H1 (cell line): ENCODE measurements at regions not wholly inside any gene's neighbourhood (a gene's known extent, or its start where the extent isn't known, plus 50 kb on each side); places are given as distances from the start of the nearest gene placed in this dataset.

Experiments
- CTCF ChIA-PET: fragments of 300-600 bp; sonication (Branson Sonifier 250); formaldehyde crosslinking; loops from one replicate; lab custom pipeline; 2021; ENCODE audit not compliant: partially characterized antibody; lab: Charles Lee
- POLR2A ChIA-PET: fragments of 300-600 bp; sonication (Branson Sonifier 250); formaldehyde crosslinking; loops from one replicate; lab custom pipeline; 2021; ENCODE audit warnings: inconsistent platforms; ENCODE audit not compliant: partially characterized antibody; lab: Charles Lee
- DNase-seq, 2 experiments: peaks; one replicate each; pipeline versions ENCODE4 v3.0.0 to v3.0.0-alpha.2; 2010 to 2022; ENCODE audit warnings: low spot score in 2 of 2, low read depth in 1 of 2, mixed read lengths in 1 of 2
- FAIRE-seq: peaks from 2 replicates; lab custom pipeline; 2011; peaks lifted over from hg19 to GRCh38; lab: Jason Lieb, UNC
- H2AFZ ChIP-seq: 2 replicates; pipeline ENCODE4 v1.8.1; 2012; ENCODE audit warnings: low read length, inconsistent platforms
- H2AK5ac ChIP-seq: 2 replicates; pipeline ENCODE4 v1.6.1; 2013; ENCODE audit warnings: low read depth, low read length
- H2BK120ac ChIP-seq: replicated peaks from 2 replicates; pipeline ENCODE3; 2013; ENCODE audit warnings: low read depth, low read length, inconsistent platforms
- H2BK12ac ChIP-seq: 2 replicates; pipeline ENCODE4 v1.6.1; 2013; ENCODE audit warnings: low read depth, low read length
- H2BK15ac ChIP-seq: 2 replicates; pipeline ENCODE4 v1.6.1; 2013; ENCODE audit warnings: low read length
- H2BK20ac ChIP-seq: 2 replicates; pipeline ENCODE4 v1.6.1; 2013; ENCODE audit warnings: low read length
- H2BK5ac ChIP-seq: 2 replicates; pipeline ENCODE4 v1.6.1; 2013; ENCODE audit warnings: low read depth, low read length
- H3K14ac ChIP-seq: 2 replicates; pipeline ENCODE4 v1.6.1; 2013; ENCODE audit warnings: inconsistent platforms; ENCODE audit not compliant: insufficient read length
- H3K18ac ChIP-seq: 2 replicates; pipeline ENCODE4 v1.6.1; 2013; ENCODE audit warnings: low read length; ENCODE audit errors: extremely low read depth
- H3K23ac ChIP-seq: 2 replicates; pipeline ENCODE4 v1.6.1; 2013; ENCODE audit warnings: inconsistent platforms; ENCODE audit not compliant: insufficient read length
- H3K23me2 ChIP-seq: 2 replicates; pipeline ENCODE4 v1.6.1; 2013; ENCODE audit warnings: low read depth, low read length
- H3K27ac ChIP-seq: 2 replicates; pipeline ENCODE4 v1.6.1; 2011; ENCODE audit warnings: low read depth, low read length, inconsistent platforms
- H3K27me3 ChIP-seq, 4 experiments: replicated peaks in 1 of 4; 1 replicate in 1 of 4; 2 replicates in 3 of 4; pipeline versions ENCODE4 v1.6.1 to v1.8.1; 2011 to 2013; ENCODE audit warnings: low read length in 3 of 4, mild to moderate bottlenecking in 3 of 4, inconsistent platforms in 2 of 4, mixed read lengths in 2 of 4, moderate library complexity in 1 of 4; ENCODE audit not compliant: control insufficient read depth in 3 of 4, insufficient read depth in 3 of 4; ENCODE audit errors: extremely low read depth in 1 of 4
- H3K36me3 ChIP-seq, 4 experiments: 2 replicates each; pipeline versions ENCODE4 v1.6.1 to v1.8.1; 2011 to 2013; ENCODE audit warnings: mild to moderate bottlenecking in 4 of 4, low read length in 3 of 4, moderate library complexity in 2 of 4, control low read depth in 1 of 4, inconsistent platforms in 1 of 4; ENCODE audit not compliant: insufficient read depth in 4 of 4, control insufficient read depth in 2 of 4
- H3K4ac ChIP-seq: replicated peaks from 2 replicates; pipeline ENCODE3; 2013; ENCODE audit warnings: low read length, low read depth, mixed read lengths, inconsistent platforms; ENCODE audit not compliant: insufficient read length
- H3K4me1 ChIP-seq, 4 experiments: replicated peaks in 1 of 4; 1 replicate in 1 of 4; 2 replicates in 3 of 4; pipeline versions ENCODE4 v1.6.1 to v1.8.1; 2011 to 2013; ENCODE audit warnings: low read length in 3 of 4, inconsistent platforms in 2 of 4, mixed read lengths in 1 of 4; ENCODE audit not compliant: insufficient read depth in 4 of 4, control insufficient read depth in 3 of 4
- H3K4me2 ChIP-seq, 2 experiments: 2 replicates each; pipeline versions ENCODE4 v1.6.1 to v1.8.1; 2011 to 2013; ENCODE audit warnings: low read depth in 2 of 2, low read length in 2 of 2, control low read depth in 1 of 2, inconsistent platforms in 1 of 2, mild to moderate bottlenecking in 1 of 2; ENCODE audit not compliant: insufficient read depth in 1 of 2
- H3K4me3 ChIP-seq, 4 experiments: fragments of 200-600, 300-600 bp in 1 of 4; sonication (generic), shearing (Covaris generic), sonication (Bioruptor Twin) in 1 of 4; 2 replicates each; pipeline versions ENCODE4 v1.5.1 to v1.8.1; 2011 to 2016; ENCODE audit warnings: low read length in 4 of 4, low read depth in 3 of 4, control low read depth in 2 of 4, inconsistent platforms in 2 of 4, mild to moderate bottlenecking in 2 of 4, mixed read lengths in 1 of 4, moderate library complexity in 1 of 4; ENCODE audit not compliant: insufficient read depth in 2 of 4; ENCODE audit errors: extremely low read depth in 1 of 4
- H3K56ac ChIP-seq: replicated peaks from 2 replicates; pipeline ENCODE3; 2013; ENCODE audit warnings: low read depth, mild to moderate bottlenecking, mixed read lengths, low read length, inconsistent platforms; ENCODE audit not compliant: insufficient read length
- H3K79me1 ChIP-seq: 2 replicates; pipeline ENCODE4 v1.6.1; 2013; ENCODE audit warnings: low read depth, low read length, control low read depth
- H3K79me2 ChIP-seq, 2 experiments: 2 replicates each; pipeline versions ENCODE4 v1.6.1 to v1.8.1; 2012 to 2013; ENCODE audit warnings: low read length in 2 of 2, mild to moderate bottlenecking in 2 of 2, inconsistent platforms in 1 of 2; ENCODE audit not compliant: insufficient read depth in 2 of 2, control insufficient read depth in 1 of 2
- H3K9ac ChIP-seq, 4 experiments: replicated peaks in 1 of 4; 1 replicate in 1 of 4; 2 replicates in 3 of 4; pipeline versions ENCODE4 v1.6.1 to v1.8.1; 2011 to 2013; ENCODE audit warnings: low read depth in 3 of 4, low read length in 3 of 4, control low read depth in 2 of 4, mild to moderate bottlenecking in 2 of 4, moderate library complexity in 2 of 4, inconsistent platforms in 1 of 4; ENCODE audit errors: extremely low read depth in 1 of 4
- H3K9me3 ChIP-seq, 2 experiments: 2 replicates each; pipeline versions ENCODE4 v1.6.1 to v1.8.1; 2012 to 2013; ENCODE audit warnings: mild to moderate bottlenecking in 2 of 2, moderate library complexity in 2 of 2, control low read depth in 1 of 2, inconsistent platforms in 1 of 2, low read depth in 1 of 2, low read length in 1 of 2, mixed read lengths in 1 of 2; ENCODE audit not compliant: insufficient read depth in 2 of 2
- H4K20me1 ChIP-seq, 2 experiments: replicated peaks in 1 of 2; 2 replicates each; pipeline versions ENCODE3 to v1.8.1; 2011 to 2013; ENCODE audit warnings: inconsistent platforms in 2 of 2, low read length in 2 of 2, mild to moderate bottlenecking in 1 of 2; ENCODE audit not compliant: insufficient read depth in 2 of 2, control insufficient read depth in 1 of 2
- H4K5ac ChIP-seq: 2 replicates; pipeline ENCODE4 v1.6.1; 2013; ENCODE audit warnings: low read length, low read depth, mixed read lengths, inconsistent platforms; ENCODE audit not compliant: insufficient read length
- H4K8ac ChIP-seq: 2 replicates; pipeline ENCODE4 v1.8.0; 2013; ENCODE audit warnings: mild to moderate bottlenecking, moderate library complexity, low read length, inconsistent platforms; ENCODE audit not compliant: insufficient read depth; ENCODE audit errors: extremely low read depth
- H4K91ac ChIP-seq: replicated peaks from 2 replicates; pipeline ENCODE3; 2013; ENCODE audit warnings: low read length, mixed read lengths, inconsistent platforms; ENCODE audit not compliant: insufficient read length
- BCL11A ChIP-seq, 2 experiments: IDR thresholded peaks; one replicate each; pipeline ENCODE4 v1.6.1; 2011; ENCODE audit warnings: low read depth in 2 of 2, low read length in 2 of 2, mild to moderate bottlenecking in 2 of 2
- FOSL1 ChIP-seq: IDR thresholded peaks from 2 replicates; pipeline ENCODE4 v1.6.1; 2011; ENCODE audit warnings: mild to moderate bottlenecking, low read depth, low read length, moderate library complexity; ENCODE audit not compliant: insufficient read depth
- NRF1 ChIP-seq: IDR thresholded peaks from 2 replicates; pipeline ENCODE4 v1.6.1; 2011; ENCODE audit warnings: mild to moderate bottlenecking, low read depth, low read length, improper control_type of control experiment
- SUZ12 ChIP-seq: fragments of 200-600 bp; sonication (generic); IDR thresholded peaks from 2 replicates; pipeline ENCODE4 v1.6.1; 2012; ENCODE audit warnings: mild to moderate bottlenecking, inconsistent platforms, low read length, moderate library complexity, mixed read lengths
- TAF7 ChIP-seq: optimal IDR thresholded peaks from 2 replicates; pipeline ENCODE3; 2011; ENCODE audit warnings: low read depth, mild to moderate bottlenecking, inconsistent platforms, low read length, moderate library complexity, borderline replicate concordance
- WGBS, 2 experiments: shearing (Covaris generic) in 1 of 2; methylation state at CpG; one replicate each; pipeline versions ENCODE4 v1.1.6 to v1.1.7; 2013 to 2015; ENCODE audit warnings: low lambda C conversion rate in 2 of 2, mixed read lengths in 2 of 2, inconsistent platforms in 1 of 2, low coverage in 1 of 2, missing lambda C conversion rate in 1 of 2; ENCODE audit not compliant: insufficient replicate concordance in 2 of 2, insufficient coverage in 1 of 2, insufficient read length in 1 of 2; ENCODE audit errors: extremely low coverage in 1 of 2, missing lambda C conversion rate in 1 of 2; 5-methylcytosine and 5-hydroxymethylcytosine counted together

DNA sequence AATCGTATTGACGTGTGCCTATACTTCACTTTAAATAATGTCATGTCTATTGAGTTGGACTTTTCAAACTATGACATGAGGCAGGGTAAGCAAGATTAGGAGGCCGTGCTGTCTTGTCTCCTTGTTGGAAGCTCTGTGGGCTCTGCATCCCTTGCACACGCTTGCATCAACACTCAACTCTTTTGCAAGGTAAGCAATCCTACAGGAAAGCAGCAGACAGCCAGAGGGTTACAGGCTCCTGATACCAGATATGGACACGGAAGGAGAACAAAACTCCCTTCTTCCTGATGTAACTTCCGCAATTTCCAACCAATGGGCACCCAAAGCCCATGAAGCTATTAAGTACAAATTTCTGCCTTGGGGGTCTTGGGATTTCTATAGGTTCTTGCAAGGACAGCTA is 1520.7 kb upstream of the B3GALT2 start:
- no peak overlapping the region for H2AK5ac ChIP-seq
- H2BK12ac ChIP-seq, result no peak overlapping the region
- DNase-seq (no peak), FAIRE-seq (no peak)
- H3K4me2 ChIP-seq, result no peak overlapping the region
- no peak overlapping the region for H4K91ac ChIP-seq
- CTCF ChIA-PET, result interaction anchor here (0.6 kb wide), 1 partner anchor 53 kb away, joined by 3 read pairs; no protein-coding TSS in a partner anchor
- H4K5ac ChIP-seq, result no peak overlapping the region
- H4K8ac ChIP-seq, result no peak overlapping the region
- POLR2A ChIA-PET, result no interaction called here
- H3K9me3 ChIP-seq, result no peaks in the 10 kb centered on the region
- H3K27me3 ChIP-seq, result no peaks in the 10 kb centered on the region
- H3K36me3 ChIP-seq, result no peaks in the 10 kb centered on the region
- H3K9ac ChIP-seq, result no peak overlapping the region
- peak overlapping the region; percentile 70; the same call in 1 of the 2 replicates for H2AFZ ChIP-seq
- H3K23ac ChIP-seq, result no peak overlapping the region
- H3K4me3 ChIP-seq, result no peak overlapping the region
- no peaks in the 10 kb centered on the region for H3K79me1 ChIP-seq
- 91% methylated on average over 6 of the region's 6 CpGs; no CpG with 5 or more reads in 1 of the 2 experiments for WGBS, 2 experiments
- H3K4me1 ChIP-seq, result no peaks in the 10 kb centered on the region
- H3K14ac ChIP-seq, result no peak overlapping the region
- H3K18ac ChIP-seq, result no peak overlapping the region
- H3K27ac ChIP-seq, result no peak overlapping the region
- no peak overlapping the region for H2BK120ac ChIP-seq
- no peaks in the 10 kb centered on the region for H4K20me1 ChIP-seq
- no peak overlapping the region for H3K4ac ChIP-seq
- H3K56ac ChIP-seq, result no peak overlapping the region
- H2BK5ac ChIP-seq, result no peak overlapping the region
- H2BK15ac ChIP-seq, result no peak overlapping the region
- H3K79me2 ChIP-seq, result no peaks in the 10 kb centered on the region
- no peaks in the 10 kb centered on the region for H3K23me2 ChIP-seq
- no peak overlapping the region for H2BK20ac ChIP-seq
- TF ChIP-seq NRF1 (no peak), BCL11A (IDR thresholded peaks at IDR 0.05; ENCODE audit: low read depth in 2 of 2, low read length in 2 of 2) (no peak), TAF7 (no peak), SUZ12 (no peak), FOSL1 (no peak)
